ENCODE measurements at regions not wholly inside any gene's neighbourhood (a gene's known extent, or its start where the extent isn't known, plus 50 kb on each side); places are given as distances from the start of the nearest gene placed in this dataset.

GRCh38 chr10:69684020-69684980 is 54.3 kb downstream of the FAM241B start:
- H3K36me3 ChIP-seq (ENCODE audit: control insufficient read depth, low read length) = no peaks in the 10 kb centered on the region
- no peaks in the 10 kb centered on the region for H4K20me1 ChIP-seq (ENCODE audit: control insufficient read depth, insufficient read depth, low read depth, low read length)
- no peak overlapping the region for H3K27ac ChIP-seq (ENCODE audit: low read depth, low read length)
- no peak overlapping the region for H3K4me2 ChIP-seq (ENCODE audit: low read length)
- no peaks in the 10 kb centered on the region for H3F3A ChIP-seq (ENCODE audit: control insufficient read depth, insufficient read depth)
- TF ChIP-seq EZH2phosphoT487 (IDR thresholded peaks at IDR 0.05; ENCODE audit: borderline replicate concordance, low read length) (no peak), CTCF (IDR thresholded peaks at IDR 0.05; ENCODE audit: low read depth, low read length, poor library complexity, severe bottlenecking) (no peak)
- H3K9me3 ChIP-seq (ENCODE audit: control insufficient read depth, insufficient read depth, low read length) = no peaks in the 10 kb centered on the region
- no peaks in the 10 kb centered on the region for H3K9me2 ChIP-seq (replicated peaks; ENCODE audit: control insufficient read depth, low read length)
- H3K79me2 ChIP-seq (ENCODE audit: control insufficient read depth, low read length) = no peaks in the 10 kb centered on the region
- no peak overlapping the region for H3K4me3 ChIP-seq (ENCODE audit: low read length)
- H3K4me1 ChIP-seq (ENCODE audit: control insufficient read depth, low read length) = no peaks in the 10 kb centered on the region
- peaks cover 2% of the 10 kb centered on the region; the same call in 1 of the 2 replicates for H3K27me3 ChIP-seq (ENCODE audit: control insufficient read depth, low read length)

- no peaks in the 10 kb centered on the region for H3K4me1 ChIP-seq (ENCODE audit: control insufficient read depth, low read length)
- no peaks in the 10 kb centered on the region for H3K9me3 ChIP-seq (ENCODE audit: control insufficient read depth, insufficient read depth, low read length)
- no peaks in the 10 kb centered on the region for H3K79me2 ChIP-seq (ENCODE audit: control insufficient read depth, low read length)
- no peaks in the 10 kb centered on the region for H3F3A ChIP-seq (ENCODE audit: control insufficient read depth, insufficient read depth)
- H4K20me1 ChIP-seq (ENCODE audit: control insufficient read depth, insufficient read depth, low read depth, low read length) = no peaks in the 10 kb centered on the region
- H3K9me2 ChIP-seq (replicated peaks; ENCODE audit: control insufficient read depth, low read length) = no peaks in the 10 kb centered on the region
- no peak overlapping the region for H3K27ac ChIP-seq (ENCODE audit: low read depth, low read length)
- H3K4me2 ChIP-seq (ENCODE audit: low read length) = no peak overlapping the region
- TF ChIP-seq EZH2phosphoT487 (IDR thresholded peaks at IDR 0.05; ENCODE audit: borderline replicate concordance, low read length) (no peak), CTCF (IDR thresholded peaks at IDR 0.05; ENCODE audit: low read depth, low read length, poor library complexity, severe bottlenecking) (no peak)
- H3K4me3 ChIP-seq (ENCODE audit: low read length) = no peak overlapping the region
- H3K36me3 ChIP-seq (ENCODE audit: control insufficient read depth, low read length) = no peaks in the 10 kb centered on the region
- H3K27me3 ChIP-seq (ENCODE audit: control insufficient read depth, low read length) = peaks cover 2% of the 10 kb centered on the region; the same call in 1 of the 2 replicates
These were observed 54.9 kb downstream of the FAM241B start for GRCh38 chr10:69684981-69685353.

GRCh38 chr10:69685426-69685801 is 55.4 kb downstream of the FAM241B start:
- no peak for TF ChIP-seq EZH2phosphoT487 (IDR thresholded peaks at IDR 0.05; ENCODE audit: borderline replicate concordance, low read length)
- no peak for TF ChIP-seq CTCF (IDR thresholded peaks at IDR 0.05; ENCODE audit: low read depth, low read length, poor library complexity, severe bottlenecking)
- H3K9me3 ChIP-seq (ENCODE audit: control insufficient read depth, insufficient read depth, low read length) = no peaks in the 10 kb centered on the region
- H4K20me1 ChIP-seq (ENCODE audit: control insufficient read depth, insufficient read depth, low read depth, low read length) = no peaks in the 10 kb centered on the region
- H3K9me2 ChIP-seq (replicated peaks; ENCODE audit: control insufficient read depth, low read length) = no peaks in the 10 kb centered on the region
- H3K4me3 ChIP-seq (ENCODE audit: low read length) = no peak overlapping the region
- no peak overlapping the region for H3K27ac ChIP-seq (ENCODE audit: low read depth, low read length)
- no peaks in the 10 kb centered on the region for H3K4me1 ChIP-seq (ENCODE audit: control insufficient read depth, low read length)
- H3K36me3 ChIP-seq (ENCODE audit: control insufficient read depth, low read length) = no peaks in the 10 kb centered on the region
- no peaks in the 10 kb centered on the region for H3F3A ChIP-seq (ENCODE audit: control insufficient read depth, insufficient read depth)
- H3K4me2 ChIP-seq (ENCODE audit: low read length) = no peak overlapping the region
- peaks cover 2% of the 10 kb centered on the region; the same call in 1 of the 2 replicates for H3K27me3 ChIP-seq (ENCODE audit: control insufficient read depth, low read length)
- no peaks in the 10 kb centered on the region for H3K79me2 ChIP-seq (ENCODE audit: control insufficient read depth, low read length)
